ENCODE measurements at regions not wholly inside any gene's neighbourhood (a gene's known extent, or its start where the extent isn't known, plus 50 kb on each side); places are given as distances from the start of the nearest gene placed in this dataset.

GRCh38 chr10:117718986-117719920, 176.7 kb downstream of the EMX2 start:
- no peak for DNase-seq (ENCODE audit: low read depth)

- no peak for DNase-seq (ENCODE audit: low read depth)
Measured at GRCh38 chr10:117720931-117721835, 178.6 kb downstream of the EMX2 start.

GRCh38 chr10:117721873-117722272, 179.3 kb downstream of the EMX2 start:
- no peak for DNase-seq (ENCODE audit: low read depth)

- no peak for DNase-seq (ENCODE audit: low read depth)
Measured at GRCh38 chr10:117723343-117723742, 180.8 kb downstream of the EMX2 start.

GRCh38 chr10:117725993-117726392, 183.4 kb downstream of the EMX2 start:
- DNase-seq (ENCODE audit: low read depth): no peak

GRCh38 chr10:117726596-117727295, 184.2 kb downstream of the EMX2 start:
- DNase-seq (ENCODE audit: low read depth): no peak

GRCh38 chr10:117727421-117727820, 184.9 kb downstream of the EMX2 start:
- DNase-seq (ENCODE audit: low read depth): no peak

- DNase-seq (ENCODE audit: low read depth): no peak
Measured at GRCh38 chr10:117728087-117728486, 185.5 kb downstream of the EMX2 start.

- no peak for DNase-seq (ENCODE audit: low read depth)
Measured at GRCh38 chr10:117729156-117729555, 186.6 kb downstream of the EMX2 start.

- DNase-seq (ENCODE audit: low read depth): no peak
Measured at GRCh38 chr10:117731121-117731791, 188.7 kb downstream of the EMX2 start.

- DNase-seq (ENCODE audit: low read depth): no peak
Measured at GRCh38 chr10:117734731-117735405, 192.3 kb downstream of the EMX2 start.

GRCh38 chr10:117736655-117737054, 194.1 kb downstream of the EMX2 start:
- no peak for DNase-seq (ENCODE audit: low read depth)

- DNase-seq (ENCODE audit: low read depth): no peak
Measured at GRCh38 chr10:117740088-117740487, 197.5 kb downstream of the EMX2 start.

GRCh38 chr10:117740691-117741222, 198.2 kb downstream of the EMX2 start:
- no peak for DNase-seq (ENCODE audit: low read depth)

GRCh38 chr10:117741524-117741923, 199.0 kb downstream of the EMX2 start:
- DNase-seq (ENCODE audit: low read depth): no peak

GRCh38 chr10:117743509-117743908, 201.0 kb downstream of the EMX2 start:
- no peak for DNase-seq (ENCODE audit: low read depth)

- no peak for DNase-seq (ENCODE audit: low read depth)
Measured at GRCh38 chr10:117745301-117745700, 202.8 kb downstream of the EMX2 start.

GRCh38 chr10:117746541-117747448, 204.2 kb downstream of the EMX2 start:
- DNase-seq (ENCODE audit: low read depth): no peak

GRCh38 chr10:117747636-117748035, 205.1 kb downstream of the EMX2 start:
- no peak for DNase-seq (ENCODE audit: low read depth)

GRCh38 chr10:117748058-117748457, 205.5 kb downstream of the EMX2 start:
- DNase-seq (ENCODE audit: low read depth): no peak

Measured in activated T-cell treated with anti-CD3 and anti-CD28 coated beads for 48 hours (primary cell).